Natural killer cell (primary cell): ENCODE measurements at regions not wholly inside any gene's neighbourhood (a gene's known extent, or its start where the extent isn't known, plus 50 kb on each side); places are given as distances from the start of the nearest gene placed in this dataset.

Experiments used
- ATAC-seq, 3 donors: fragments of 150-1000 bp in 2 of 3; fragments of 200-7000 bp in 1 of 3; cut with Tn5 transposase; 1 replicate in 1 of 3; 2 replicates in 2 of 3; pipeline ENCODE4 v1.10.0; 2021; ENCODE audit warnings: mild to moderate bottlenecking in 2 of 3, moderate library complexity in 2 of 3
- DNase-seq, 2 donors: peaks; one replicate each; pipeline versions ENCODE4 v3.0.0 to v3.0.0-alpha.2; 2013 to 2021; ENCODE audit warnings: mixed read lengths in 1 of 2
- H3K27ac ChIP-seq: one replicate; pipeline ENCODE4 v1.5.1; 2013; ENCODE audit warnings: mild to moderate bottlenecking, low read length
- H3K27me3 ChIP-seq: one replicate; pipeline ENCODE4 v1.6.1; 2013; ENCODE audit warnings: low read length; ENCODE audit not compliant: control insufficient read depth, insufficient read depth
- H3K36me3 ChIP-seq: one replicate; pipeline ENCODE4 v1.6.1; 2013; ENCODE audit warnings: low read length; ENCODE audit not compliant: control insufficient read depth, insufficient read depth
- H3K4me1 ChIP-seq: one replicate; pipeline ENCODE4 v1.6.1; 2013; ENCODE audit warnings: low read length; ENCODE audit not compliant: control insufficient read depth, insufficient read depth
- H3K4me3 ChIP-seq: one replicate; pipeline ENCODE4 v1.5.1; 2013; ENCODE audit warnings: low read length
- H3K9me3 ChIP-seq: one replicate; pipeline ENCODE4 v1.6.1; 2013; ENCODE audit warnings: low read length; ENCODE audit not compliant: control insufficient read depth, insufficient read depth
- H3K27ac Mint-ChIP-seq, 2 donors: one replicate each; pipeline ENCODE4 v1.8.0; 2022; ENCODE audit warnings: mild to moderate bottlenecking in 2 of 2, mixed read lengths in 2 of 2, moderate library complexity in 1 of 2
- H3K27me3 Mint-ChIP-seq, 2 donors: one replicate each; pipeline ENCODE4 v1.8.0; 2022; ENCODE audit warnings: low read depth in 2 of 2, mixed read lengths in 2 of 2
- H3K36me3 Mint-ChIP-seq: one replicate; pipeline ENCODE4 v1.8.0; 2022; ENCODE audit warnings: mixed read lengths
- H3K4me1 Mint-ChIP-seq, 2 donors: one replicate each; pipeline ENCODE4 v1.8.0; 2022; ENCODE audit warnings: mixed read lengths in 2 of 2
- H3K4me3 Mint-ChIP-seq: one replicate; pipeline ENCODE4 v1.8.0; 2022; ENCODE audit warnings: mild to moderate bottlenecking, moderate library complexity, mixed read lengths
- H3K9me3 Mint-ChIP-seq, 2 donors: one replicate each; pipeline ENCODE4 v1.8.0; 2022; ENCODE audit warnings: mixed read lengths in 2 of 2
- WGBS: methylation state at CpG from one replicate; pipeline ENCODE4 v1.1.7; 2013; ENCODE audit warnings: missing lambda C conversion rate; ENCODE audit not compliant: insufficient coverage; 5-methylcytosine and 5-hydroxymethylcytosine counted together
- intact Hi-C: fragments of 100-400 bp; cut with micrococcal nuclease; formaldehyde crosslinking; loops from one replicate; pipeline ENCODE4 v1.14.2; 2022
- TF ChIP-seq, protein P1 (sequence below): fragments of 200-600 bp; IDR thresholded peaks from one replicate; pipeline ENCODE4 v1.8.0; 2022; ENCODE audit warnings: antibody characterized with exemption

DNA sequence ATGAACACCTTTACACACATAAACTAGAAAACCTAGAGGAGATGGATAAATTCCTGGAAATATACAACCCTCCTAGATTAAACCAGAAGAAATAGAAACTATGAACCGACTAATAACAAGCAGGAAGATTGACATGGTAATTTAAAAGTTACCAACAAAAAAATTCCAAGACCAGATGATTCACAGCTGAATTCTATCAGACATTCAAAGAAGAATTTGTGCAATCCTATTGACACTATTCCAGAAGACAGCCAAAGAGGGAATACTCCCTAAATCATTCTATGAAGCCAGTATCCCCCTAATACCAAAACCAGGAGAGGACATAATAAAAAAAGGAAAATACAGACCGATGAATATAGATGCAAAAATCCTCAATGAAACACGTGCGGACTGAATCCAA, 102.6 kb upstream of the KRR1 start:
- intact Hi-C loops: no loop called here
- ATAC-seq: no peak
- Histone ChIP-seq H3K27me3 (no peaks in the 10 kb centered on the region), H3K9me3 (no peaks in the 10 kb centered on the region), H3K27ac (no peak overlapping the region), H3K4me3 (no peak overlapping the region), H3K4me1 (no peaks in the 10 kb centered on the region), H3K36me3 (no peaks in the 10 kb centered on the region)
- no peak overlapping the region for H3K27ac Mint-ChIP-seq
- WGBS: 100% methylated on average over 2 of the region's 4 CpGs
- no peaks in the 10 kb centered on the region for H3K4me1 Mint-ChIP-seq
- H3K36me3 Mint-ChIP-seq: peaks cover 9% of the 10 kb centered on the region
- H3K9me3 Mint-ChIP-seq: peaks cover 0 to 4% of the 10 kb centered on the region in 2 donors
- peaks cover 23 to 52% of the 10 kb centered on the region in 2 donors for H3K27me3 Mint-ChIP-seq
- no peak overlapping the region for H3K4me3 Mint-ChIP-seq
- TF ChIP-seq, protein P1, sequence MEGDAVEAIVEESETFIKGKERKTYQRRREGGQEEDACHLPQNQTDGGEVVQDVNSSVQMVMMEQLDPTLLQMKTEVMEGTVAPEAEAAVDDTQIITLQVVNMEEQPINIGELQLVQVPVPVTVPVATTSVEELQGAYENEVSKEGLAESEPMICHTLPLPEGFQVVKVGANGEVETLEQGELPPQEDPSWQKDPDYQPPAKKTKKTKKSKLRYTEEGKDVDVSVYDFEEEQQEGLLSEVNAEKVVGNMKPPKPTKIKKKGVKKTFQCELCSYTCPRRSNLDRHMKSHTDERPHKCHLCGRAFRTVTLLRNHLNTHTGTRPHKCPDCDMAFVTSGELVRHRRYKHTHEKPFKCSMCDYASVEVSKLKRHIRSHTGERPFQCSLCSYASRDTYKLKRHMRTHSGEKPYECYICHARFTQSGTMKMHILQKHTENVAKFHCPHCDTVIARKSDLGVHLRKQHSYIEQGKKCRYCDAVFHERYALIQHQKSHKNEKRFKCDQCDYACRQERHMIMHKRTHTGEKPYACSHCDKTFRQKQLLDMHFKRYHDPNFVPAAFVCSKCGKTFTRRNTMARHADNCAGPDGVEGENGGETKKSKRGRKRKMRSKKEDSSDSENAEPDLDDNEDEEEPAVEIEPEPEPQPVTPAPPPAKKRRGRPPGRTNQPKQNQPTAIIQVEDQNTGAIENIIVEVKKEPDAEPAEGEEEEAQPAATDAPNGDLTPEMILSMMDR: no peak
- DNase-seq: no peak

- H3K9me3 Mint-ChIP-seq: no peaks in the 10 kb centered on the region
- Histone ChIP-seq H3K36me3 (no peaks in the 10 kb centered on the region), H3K27ac (no peak overlapping the region), H3K4me1 (no peaks in the 10 kb centered on the region), H3K27me3 (no peaks in the 10 kb centered on the region), H3K9me3 (no peaks in the 10 kb centered on the region), H3K4me3 (no peak overlapping the region)
- H3K36me3 Mint-ChIP-seq: no peaks in the 10 kb centered on the region
- no peaks in the 10 kb centered on the region for H3K4me1 Mint-ChIP-seq
- peaks cover 14 to 60% of the 10 kb centered on the region in 2 donors for H3K27me3 Mint-ChIP-seq
- intact Hi-C loops: no loop called here
- H3K27ac Mint-ChIP-seq: no peak overlapping the region
- DNase-seq: no peak
- 91% methylated on average over 4 of the region's 4 CpGs for WGBS
- no peak for ATAC-seq
- H3K4me3 Mint-ChIP-seq: no peak overlapping the region
- TF ChIP-seq, protein P1: no peak
Observed at GRCh38 chr12:75611041-75611440, 99.6 kb upstream of the KRR1 start.

- Mint-ChIP-seq H3K9me3 (no peaks in the 10 kb centered on the region), H3K36me3 (no peaks in the 10 kb centered on the region), H3K27me3 (peaks cover 0 to 32% of the 10 kb centered on the region in 2 donors), H3K27ac (no peak overlapping the region), H3K4me1 (no peaks in the 10 kb centered on the region), H3K4me3 (no peak overlapping the region)
- Histone ChIP-seq H3K27me3 (no peaks in the 10 kb centered on the region), H3K4me1 (no peaks in the 10 kb centered on the region), H3K27ac (no peak overlapping the region), H3K36me3 (no peaks in the 10 kb centered on the region), H3K9me3 (no peaks in the 10 kb centered on the region), H3K4me3 (no peak overlapping the region)
- WGBS: 100% methylated on average over 1 of the region's 3 CpGs
- DNase-seq (no peak), ATAC-seq (no peak)
- TF ChIP-seq, protein P1: no peak
- intact Hi-C loops: no loop called here
Observed at GRCh38 chr12:75606956-75607355, 95.5 kb upstream of the KRR1 start.

DNA sequence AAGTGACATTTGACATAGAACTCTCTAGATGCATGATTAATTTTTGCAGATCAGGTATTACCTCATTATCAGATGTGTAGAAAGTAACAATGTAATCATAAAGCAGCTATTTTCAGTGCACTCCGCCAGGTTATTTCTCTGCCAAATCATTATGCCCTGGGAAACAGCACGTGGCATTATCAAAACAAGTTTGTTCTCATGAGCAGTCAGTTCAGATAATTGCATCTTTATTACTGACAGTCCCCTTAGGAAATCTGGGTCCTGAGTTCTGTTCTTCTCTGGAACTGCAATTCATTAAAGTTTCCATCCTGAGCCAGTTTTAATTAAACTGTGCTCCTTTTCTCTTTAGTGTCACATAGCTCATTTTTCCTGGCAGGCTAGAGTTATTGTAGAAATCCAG, 94.7 kb upstream of the KRR1 start:
- no peak overlapping the region for H3K27ac Mint-ChIP-seq
- no peak overlapping the region for H3K4me3 ChIP-seq
- TF ChIP-seq, protein P1: no peak
- no peak overlapping the region for H3K4me3 Mint-ChIP-seq
- no peaks in the 10 kb centered on the region for H3K27me3 ChIP-seq
- DNase-seq: no peak
- H3K36me3 ChIP-seq: no peaks in the 10 kb centered on the region
- H3K4me1 Mint-ChIP-seq: no peaks in the 10 kb centered on the region
- ATAC-seq: no peak
- H3K27ac ChIP-seq: no peak overlapping the region
- H3K4me1 ChIP-seq: no peaks in the 10 kb centered on the region
- intact Hi-C loops: no loop called here
- WGBS: 91% methylated on average over 2 of the region's 2 CpGs
- no peaks in the 10 kb centered on the region for H3K9me3 ChIP-seq
- H3K9me3 Mint-ChIP-seq: no peaks in the 10 kb centered on the region
- no peaks in the 10 kb centered on the region for H3K36me3 Mint-ChIP-seq
- H3K27me3 Mint-ChIP-seq: peaks cover 0 to 32% of the 10 kb centered on the region in 2 donors
